Upper lobe of left lung (tissue), 6 donors: ENCODE measurements at regions not wholly inside any gene's neighbourhood (a gene's known extent, or its start where the extent isn't known, plus 50 kb on each side); places are given as distances from the start of the nearest gene placed in this dataset.
A peak's percentile ranks its signal among the peaks of the same experiment; 100 is the strongest.

Source experiments
- ATAC-seq, 2 donors: fragments of 200-7000 bp; cut with Tn5 transposase; one replicate each; pipeline ENCODE4 v1.9.1; 2022; ENCODE audit warnings: mild to moderate bottlenecking in 2 of 2, moderate library complexity in 2 of 2; ENCODE audit not compliant: low FRiP score in 2 of 2
- DNase-seq, 2 donors: peaks; one replicate each; pipeline ENCODE4 v3.0.0-alpha.2; 2019 to 2020
- H3K27ac ChIP-seq, 4 donors: fragments of 200-600 bp; sonication (generic); one replicate each; pipeline ENCODE4 v1.5.1; 2016 to 2019
- H3K27me3 ChIP-seq, 4 donors: fragments of 200-600 bp; sonication (generic); one replicate each; pipeline ENCODE4 v1.5.1; 2017 to 2019
- H3K36me3 ChIP-seq, 4 donors: fragments of 200-600 bp; sonication (generic); one replicate each; pipeline ENCODE4 v1.5.1; 2016 to 2019
- H3K4me1 ChIP-seq, 4 donors: fragments of 200-600 bp; sonication (generic); one replicate each; pipeline ENCODE4 v1.5.1; 2018 to 2019
- H3K4me3 ChIP-seq, 4 donors: fragments of 200-600 bp; sonication (generic); one replicate each; pipeline ENCODE4 v1.5.1; 2017 to 2019; ENCODE audit warnings: mild to moderate bottlenecking in 2 of 4, moderate library complexity in 1 of 4
- H3K9me3 ChIP-seq, 4 donors: fragments of 200-600 bp; sonication (generic); one replicate each; pipeline ENCODE4 v1.5.1; 2018 to 2019
- CTCF ChIP-seq, 6 experiments: fragments of 450-650 bp in 4 of 6; fragments of 200-600 bp in 2 of 6; sonication (generic) in 2 of 6; IDR thresholded peaks; one replicate each; pipeline ENCODE4 v1.5.1; 2016 to 2019; ENCODE audit warnings: antibody characterized with exemption in 6 of 6
- EP300 ChIP-seq, 4 donors: sonication (generic); formaldehyde crosslinking; IDR thresholded peaks; one replicate each; pipeline ENCODE4 v1.5.1; 2017; ENCODE audit warnings: antibody characterized with exemption in 4 of 4, control low read depth in 2 of 4
- POLR2A ChIP-seq, 4 donors: fragments of 450-650 bp; IDR thresholded peaks; one replicate each; pipeline ENCODE4 v1.5.1; 2016 to 2017; ENCODE audit warnings: antibody characterized with exemption in 4 of 4, mild to moderate bottlenecking in 2 of 4
- POLR2AphosphoS5 ChIP-seq, 2 donors: sonication (generic); formaldehyde crosslinking; IDR thresholded peaks; one replicate each; pipeline ENCODE4 v1.5.1; 2017; ENCODE audit warnings: antibody characterized with exemption in 2 of 2
- WGBS, 2 donors: methylation state at CpG; one replicate each; pipeline ENCODE4 v1.1.5; 2017 to 2018; 5-methylcytosine and 5-hydroxymethylcytosine counted together
- donor health status: DM: no; HTN: no; CAD: no; lungs with moderate emphysema.
- donor health status: DM: no; HTN: yes; CAD: no; lungs with severe emphysema.

- no peaks in the 10 kb centered on the region for H3K4me1 ChIP-seq
- H3K4me3 ChIP-seq, result no peak overlapping the region
- H3K36me3 ChIP-seq, result no peaks in the 10 kb centered on the region
- no peaks in the 10 kb centered on the region for H3K27me3 ChIP-seq
- WGBS, 2 donors, result 42 to 50% methylated on average over 5 of the region's 5 CpGs
- no peaks in the 10 kb centered on the region for H3K9me3 ChIP-seq
- H3K27ac ChIP-seq, result no peak overlapping the region
- DNase-seq (no peak), ATAC-seq (no peak)
- no peak for TF ChIP-seq POLR2AphosphoS5 (IDR thresholded peaks at IDR 0.05)
- no peak for TF ChIP-seq CTCF (IDR thresholded peaks at IDR 0.05)
- no peak for TF ChIP-seq POLR2A (IDR thresholded peaks at IDR 0.05)
Observed at GRCh38 chr18:77379976-77380509, 130.4 kb downstream of the GALR1 start.

DNA sequence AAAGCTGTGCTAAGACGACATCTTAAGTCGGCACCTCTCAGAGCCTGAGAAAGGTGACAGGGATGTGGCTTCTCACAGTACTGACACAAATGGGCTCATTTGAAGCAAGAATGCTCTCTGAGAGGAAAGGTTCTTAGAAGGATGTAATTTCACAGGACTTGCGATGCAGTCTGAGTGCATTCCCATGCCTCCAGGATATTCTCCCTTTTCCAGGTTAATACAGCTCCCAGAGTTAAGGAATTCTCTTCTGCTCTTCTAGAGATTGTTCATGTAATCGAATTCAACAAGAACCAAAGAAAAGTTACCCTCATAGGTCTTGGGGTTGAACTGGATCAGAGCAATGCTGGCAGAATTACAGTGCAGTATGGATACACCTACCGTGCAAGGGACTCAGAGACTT lies 131.0 kb downstream of the GALR1 start:
- no peaks in the 10 kb centered on the region for H3K36me3 ChIP-seq
- no peak for DNase-seq
- ATAC-seq, result no peak
- H3K27me3 ChIP-seq, result no peaks in the 10 kb centered on the region
- no peak overlapping the region for H3K27ac ChIP-seq
- no peak for TF ChIP-seq EP300 (IDR thresholded peaks at IDR 0.05)
- TF ChIP-seq POLR2AphosphoS5 (IDR thresholded peaks at IDR 0.05), result no peak
- no peak for TF ChIP-seq CTCF (IDR thresholded peaks at IDR 0.05)
- TF ChIP-seq POLR2A (IDR thresholded peaks at IDR 0.05), result no peak
- H3K9me3 ChIP-seq, result no peaks in the 10 kb centered on the region
- WGBS, 2 donors, result 65 to 70% methylated on average over 5 of the region's 5 CpGs
- H3K4me3 ChIP-seq, result no peak overlapping the region
- H3K4me1 ChIP-seq, result no peaks in the 10 kb centered on the region

GRCh38 chr18:77392321-77392720 lies 142.7 kb downstream of the GALR1 start:
- TF ChIP-seq CTCF (IDR thresholded peaks at IDR 0.05), result no peak
- peak in 1 of 2 donors; percentile 14 for TF ChIP-seq POLR2AphosphoS5 (IDR thresholded peaks at IDR 0.05)
- TF ChIP-seq POLR2A (IDR thresholded peaks at IDR 0.05), result no peak
- peak in 1 of 4 donors; percentile 23 for TF ChIP-seq EP300 (IDR thresholded peaks at IDR 0.05)
- H3K4me1 ChIP-seq, result no peaks in the 10 kb centered on the region
- H3K9me3 ChIP-seq, result no peaks in the 10 kb centered on the region
- H3K27ac ChIP-seq, result peak overlapping the region in 1 of 4 donors; percentile 48
- H3K36me3 ChIP-seq, result no peaks in the 10 kb centered on the region
- 65 to 75% methylated on average over 5 of the region's 5 CpGs for WGBS, 2 donors
- no peak for ATAC-seq
- H3K27me3 ChIP-seq, result no peaks in the 10 kb centered on the region
- DNase-seq, result no peak
- no peak overlapping the region for H3K4me3 ChIP-seq

DNA sequence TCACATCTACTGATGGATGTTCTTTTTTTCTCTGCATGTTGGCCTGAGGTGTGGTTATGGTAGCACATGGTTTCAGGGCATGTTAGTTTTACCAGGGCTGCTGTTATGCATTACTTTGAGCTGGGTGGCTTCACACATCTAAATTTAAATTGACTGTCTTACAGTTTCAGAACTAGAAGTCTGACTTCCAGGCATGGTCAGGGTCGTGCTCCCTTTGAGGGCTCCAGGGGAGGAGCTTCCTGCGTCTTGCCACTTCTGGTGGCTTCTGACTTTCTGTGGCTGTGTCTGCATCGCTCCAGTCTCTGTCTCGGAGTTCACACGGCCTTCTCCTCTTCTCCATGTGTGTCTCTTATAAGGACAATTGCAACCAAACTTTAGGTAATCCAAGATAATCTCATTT lies 143.9 kb downstream of the GALR1 start:
- TF ChIP-seq EP300 (IDR thresholded peaks at IDR 0.05), result no peak
- no peak for TF ChIP-seq POLR2AphosphoS5 (IDR thresholded peaks at IDR 0.05)
- TF ChIP-seq POLR2A (IDR thresholded peaks at IDR 0.05), result no peak
- TF ChIP-seq CTCF (IDR thresholded peaks at IDR 0.05), result no peak
- Histone ChIP-seq H3K4me1 (no peaks in the 10 kb centered on the region), H3K4me3 (no peak overlapping the region), H3K9me3 (no peaks in the 10 kb centered on the region), H3K27me3 (no peaks in the 10 kb centered on the region), H3K27ac (no peak overlapping the region), H3K36me3 (no peaks in the 10 kb centered on the region)
- 82 to 83% methylated on average over 5 of the region's 5 CpGs for WGBS, 2 donors
- DNase-seq, result no peak
- no peak for ATAC-seq

GRCh38 chr18:77395953-77396352 lies 146.3 kb downstream of the GALR1 start:
- ATAC-seq, result no peak
- Histone ChIP-seq H3K4me1 (no peaks in the 10 kb centered on the region), H3K4me3 (no peak overlapping the region), H3K27ac (no peak overlapping the region), H3K9me3 (no peaks in the 10 kb centered on the region), H3K27me3 (no peaks in the 10 kb centered on the region), H3K36me3 (no peaks in the 10 kb centered on the region)
- DNase-seq, result no peak
- TF ChIP-seq POLR2A (IDR thresholded peaks at IDR 0.05), result no peak
- TF ChIP-seq EP300 (IDR thresholded peaks at IDR 0.05), result no peak
- WGBS, 2 donors, result 62 to 86% methylated on average over 2 of the region's 2 CpGs
